ENCODE measurements at regions not wholly inside any gene's neighbourhood (a gene's known extent, or its start where the extent isn't known, plus 50 kb on each side); places are given as distances from the start of the nearest gene placed in this dataset.

DNA sequence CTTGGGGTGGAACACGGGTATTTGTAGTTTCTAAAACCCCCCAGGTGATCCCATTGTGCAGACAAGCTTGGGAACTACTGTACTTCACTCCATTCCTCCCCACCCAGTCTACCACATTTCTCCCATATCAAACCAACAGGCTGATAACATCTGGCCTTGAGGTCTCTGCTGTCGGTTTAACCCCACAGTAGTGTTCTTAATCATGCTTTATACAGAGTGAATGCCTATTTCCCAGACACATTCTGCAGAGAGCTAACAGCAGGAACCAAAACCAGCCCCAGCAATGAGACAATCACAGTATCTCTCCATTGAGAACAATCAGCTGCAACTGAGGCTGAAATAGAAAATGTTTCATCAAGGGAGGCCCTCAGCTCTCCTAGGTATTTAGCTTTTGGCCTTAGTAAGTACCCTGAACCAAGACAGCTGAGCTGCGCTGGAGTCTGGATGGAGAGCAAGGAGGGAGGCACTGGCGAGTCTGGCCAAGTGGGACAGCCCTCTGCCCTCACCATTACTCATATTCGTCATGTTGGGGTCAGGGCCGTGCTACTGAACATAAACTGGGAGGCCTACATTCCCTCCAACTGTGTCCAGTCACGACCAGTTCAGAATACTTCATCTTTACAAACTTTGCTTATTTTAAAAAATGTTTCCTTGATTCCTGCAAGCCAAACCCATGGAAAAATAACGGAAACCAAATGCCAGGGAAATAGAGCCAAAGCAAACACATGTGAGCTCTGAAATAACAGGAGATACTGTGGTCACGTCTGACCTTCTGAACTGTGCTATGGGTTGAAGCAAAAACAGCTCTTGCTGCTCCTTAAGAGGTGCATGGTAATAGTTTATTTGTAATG lies 81.0 kb downstream of the CCDC34 start:
- TF ChIP-seq POLR2AphosphoS5 (IDR thresholded peaks at IDR 0.05; ENCODE audit: insufficient read depth in 1 of 2, low read depth in 1 of 2) (no peak), CTCF (IDR thresholded peaks at IDR 0.05) (no peak), POLR2A (IDR thresholded peaks at IDR 0.05) (no peak)
